Hepatocyte (in vitro differentiated cells): ENCODE measurements at regions not wholly inside any gene's neighbourhood (a gene's known extent, or its start where the extent isn't known, plus 50 kb on each side); places are given as distances from the start of the nearest gene placed in this dataset.

Experiments used
- DNase-seq: peaks from one replicate; pipeline ENCODE4 v3.0.0-alpha.2; 2016; ENCODE audit warnings: low spot score
- H2AFZ ChIP-seq: fragments of 200-600 bp; sonication (generic); 2 replicates; pipeline ENCODE4 v1.6.0; 2016; ENCODE audit warnings: antibody characterized with exemption, mild to moderate bottlenecking
- H3K27ac ChIP-seq: fragments of 200-600 bp; sonication (generic); 2 replicates; pipeline ENCODE4 v1.5.1; 2016; ENCODE audit warnings: mild to moderate bottlenecking
- H3K27me3 ChIP-seq: fragments of 200-600 bp; sonication (generic); 2 replicates; pipeline ENCODE4 v1.6.1; 2016
- H3K36me3 ChIP-seq: fragments of 200-600 bp; sonication (generic); replicated peaks from 2 replicates; pipeline ENCODE4 v1.5.1; 2016; ENCODE audit warnings: low read depth; ENCODE audit not compliant: insufficient read depth
- H3K4me1 ChIP-seq: fragments of 200-600 bp; sonication (generic); 2 replicates; pipeline ENCODE4 v1.5.1; 2016; ENCODE audit warnings: mild to moderate bottlenecking, moderate library complexity; ENCODE audit not compliant: insufficient read depth
- H3K4me2 ChIP-seq: fragments of 200-600 bp; sonication (generic); 2 replicates; pipeline ENCODE4 v1.6.0; 2016
- H3K4me3 ChIP-seq: fragments of 200-600 bp; sonication (generic); 2 replicates; pipeline ENCODE4 v1.5.1; 2016; ENCODE audit warnings: mild to moderate bottlenecking
- H3K79me2 ChIP-seq: fragments of 200-600 bp; sonication (generic); 2 replicates; pipeline ENCODE4 v1.6.0; 2017; ENCODE audit warnings: mild to moderate bottlenecking
- H3K9me2 ChIP-seq: fragments of 200-600 bp; sonication (generic); replicated peaks from 2 replicates; pipeline ENCODE4 v1.6.0; 2017; ENCODE audit warnings: mild to moderate bottlenecking; ENCODE audit not compliant: insufficient read depth
- H3K9me3 ChIP-seq: fragments of 200-600 bp; sonication (generic); 2 replicates; pipeline ENCODE4 v1.5.1; 2016; ENCODE audit warnings: low read depth, mild to moderate bottlenecking
- H4K20me1 ChIP-seq: fragments of 200-600 bp; sonication (generic); 2 replicates; pipeline ENCODE4 v1.6.0; 2016; ENCODE audit warnings: mild to moderate bottlenecking; ENCODE audit not compliant: insufficient read depth, poor library complexity, severe bottlenecking
- EZH2 ChIP-seq: fragments of 200-600 bp; sonication (generic); IDR thresholded peaks from 2 replicates; pipeline ENCODE4 v1.6.1; 2016; ENCODE audit warnings: antibody characterized with exemption, mild to moderate bottlenecking, borderline replicate concordance
- EZH2phosphoT487 ChIP-seq: fragments of 200-600 bp; sonication (generic); IDR thresholded peaks from one replicate; pipeline ENCODE4 v1.6.1; 2018; ENCODE audit warnings: antibody characterized with exemption, mild to moderate bottlenecking, low read depth, moderate library complexity; ENCODE audit not compliant: unreplicated experiment, severe bottlenecking
- WGBS: methylation state at CpG from one replicate; pipeline ENCODE4 v1.1.6; 2016; ENCODE audit warnings: low lambda C conversion rate; ENCODE audit errors: missing lambda C conversion rate; 5-methylcytosine and 5-hydroxymethylcytosine counted together
- TF ChIP-seq, protein P1 (sequence below): fragments of 200-600 bp; sonication (generic); IDR thresholded peaks from 2 replicates; pipeline ENCODE4 v1.5.1; 2016; ENCODE audit warnings: antibody characterized with exemption, mild to moderate bottlenecking; ENCODE audit not compliant: poor library complexity

DNA sequence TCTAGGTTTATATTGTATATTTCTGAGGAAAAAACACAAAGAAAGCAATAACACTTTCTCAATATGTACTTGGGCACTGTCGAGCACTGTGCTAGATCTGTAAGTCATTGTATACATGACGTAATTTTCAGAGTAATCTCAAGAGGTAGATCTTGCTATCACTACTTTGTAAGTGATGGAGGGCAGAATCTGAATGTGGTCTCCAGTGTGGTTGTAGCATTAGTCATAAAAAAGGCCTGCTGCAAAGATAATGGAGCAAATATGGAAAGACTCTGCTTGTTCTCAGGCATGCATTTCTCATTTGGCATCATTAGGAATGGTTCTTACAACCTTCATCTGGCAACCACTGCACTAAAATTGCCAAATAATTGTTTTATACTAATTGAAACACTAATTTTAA is 419.8 kb upstream of the CCDC179 start:
- Histone ChIP-seq H2AFZ (no peak overlapping the region), H3K4me3 (no peak overlapping the region), H3K27me3 (no peaks in the 10 kb centered on the region), H3K9me2 (no peaks in the 10 kb centered on the region), H3K79me2 (no peaks in the 10 kb centered on the region), H3K9me3 (no peaks in the 10 kb centered on the region), H3K4me2 (no peak overlapping the region), H3K4me1 (no peaks in the 10 kb centered on the region), H3K36me3 (no peaks in the 10 kb centered on the region), H4K20me1 (no peaks in the 10 kb centered on the region), H3K27ac (no peak overlapping the region)
- TF ChIP-seq, protein P1, sequence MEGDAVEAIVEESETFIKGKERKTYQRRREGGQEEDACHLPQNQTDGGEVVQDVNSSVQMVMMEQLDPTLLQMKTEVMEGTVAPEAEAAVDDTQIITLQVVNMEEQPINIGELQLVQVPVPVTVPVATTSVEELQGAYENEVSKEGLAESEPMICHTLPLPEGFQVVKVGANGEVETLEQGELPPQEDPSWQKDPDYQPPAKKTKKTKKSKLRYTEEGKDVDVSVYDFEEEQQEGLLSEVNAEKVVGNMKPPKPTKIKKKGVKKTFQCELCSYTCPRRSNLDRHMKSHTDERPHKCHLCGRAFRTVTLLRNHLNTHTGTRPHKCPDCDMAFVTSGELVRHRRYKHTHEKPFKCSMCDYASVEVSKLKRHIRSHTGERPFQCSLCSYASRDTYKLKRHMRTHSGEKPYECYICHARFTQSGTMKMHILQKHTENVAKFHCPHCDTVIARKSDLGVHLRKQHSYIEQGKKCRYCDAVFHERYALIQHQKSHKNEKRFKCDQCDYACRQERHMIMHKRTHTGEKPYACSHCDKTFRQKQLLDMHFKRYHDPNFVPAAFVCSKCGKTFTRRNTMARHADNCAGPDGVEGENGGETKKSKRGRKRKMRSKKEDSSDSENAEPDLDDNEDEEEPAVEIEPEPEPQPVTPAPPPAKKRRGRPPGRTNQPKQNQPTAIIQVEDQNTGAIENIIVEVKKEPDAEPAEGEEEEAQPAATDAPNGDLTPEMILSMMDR = no peak
- TF ChIP-seq EZH2 (no peak), EZH2phosphoT487 (no peak)
- DNase-seq = no peak
- 87% methylated on average over 2 of the region's 2 CpGs for WGBS

DNA sequence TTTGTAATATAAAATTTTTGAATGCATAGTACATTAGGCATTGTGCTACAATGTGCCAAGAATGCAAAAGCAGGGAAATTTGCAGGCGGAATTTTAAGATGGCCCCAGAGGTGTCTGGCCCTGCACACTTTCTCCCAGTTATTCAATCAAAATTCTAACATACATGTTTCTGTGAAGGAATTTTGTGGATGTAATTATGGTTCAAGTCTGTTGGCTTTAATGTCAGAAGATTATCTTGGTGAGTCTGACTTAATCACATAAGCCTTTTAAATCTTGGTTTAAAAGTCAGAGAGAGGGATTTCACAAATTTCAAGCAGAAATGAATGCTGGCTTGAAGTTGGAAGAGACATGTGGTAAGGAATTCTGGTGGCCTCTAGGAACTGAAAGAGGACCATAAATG is 423.4 kb upstream of the CCDC179 start:
- WGBS = 100% methylated on average over 1 of the region's 1 CpG

DNA sequence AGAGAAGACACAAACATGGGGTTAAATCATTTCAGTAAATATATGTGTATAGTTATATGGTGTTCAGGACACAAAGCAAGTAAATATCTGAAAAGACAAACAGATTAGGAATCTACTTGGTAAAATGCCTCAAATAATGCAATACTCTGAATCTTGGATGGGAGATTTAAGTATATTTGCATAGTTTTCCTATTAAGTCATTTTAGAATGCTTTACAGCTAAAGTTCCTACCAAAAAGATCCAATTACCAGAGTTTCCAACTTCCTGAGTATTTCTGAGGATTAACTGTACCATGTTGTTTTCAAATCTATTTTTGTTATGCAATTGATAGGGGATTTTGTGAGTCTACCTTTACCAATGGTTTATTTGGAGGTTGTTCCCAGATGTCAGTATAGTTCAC is 424.4 kb upstream of the CCDC179 start:
- H3K9me2 ChIP-seq = no peaks in the 10 kb centered on the region
- no peaks in the 10 kb centered on the region for H3K27me3 ChIP-seq
- H3K4me3 ChIP-seq = no peak overlapping the region
- no peak for DNase-seq
- no peak overlapping the region for H2AFZ ChIP-seq
- no peak overlapping the region for H3K27ac ChIP-seq
- H3K4me1 ChIP-seq = no peaks in the 10 kb centered on the region
- no peak overlapping the region for H3K4me2 ChIP-seq
- no peaks in the 10 kb centered on the region for H3K36me3 ChIP-seq
- H3K79me2 ChIP-seq = no peaks in the 10 kb centered on the region
- H4K20me1 ChIP-seq = no peaks in the 10 kb centered on the region
- no peaks in the 10 kb centered on the region for H3K9me3 ChIP-seq
- TF ChIP-seq, protein P1 = no peak
- TF ChIP-seq EZH2 (no peak), EZH2phosphoT487 (no peak)

More for the DNA sequence above, 423.4 kb upstream of the CCDC179 start:
- H4K20me1 ChIP-seq = no peaks in the 10 kb centered on the region
- no peak for DNase-seq
- H3K9me2 ChIP-seq = no peaks in the 10 kb centered on the region
- H3K9me3 ChIP-seq = no peaks in the 10 kb centered on the region
- H3K4me1 ChIP-seq = no peaks in the 10 kb centered on the region
- no peak overlapping the region for H3K4me2 ChIP-seq
- no peaks in the 10 kb centered on the region for H3K27me3 ChIP-seq
- no peaks in the 10 kb centered on the region for H3K36me3 ChIP-seq
- H3K79me2 ChIP-seq = no peaks in the 10 kb centered on the region
- TF ChIP-seq, protein P1 = no peak
- no peak for TF ChIP-seq EZH2phosphoT487
- TF ChIP-seq EZH2 = no peak
- no peak overlapping the region for H2AFZ ChIP-seq
- H3K4me3 ChIP-seq = no peak overlapping the region
- H3K27ac ChIP-seq = no peak overlapping the region
